SHP77 (cell line): ENCODE measurements at regions not wholly inside any gene's neighbourhood (a gene's known extent, or its start where the extent isn't known, plus 50 kb on each side); places are given as distances from the start of the nearest gene placed in this dataset.

Experiments
- DNase-seq, 2 experiments: peaks; one replicate each; lab custom pipeline; 2025; lab: John Stamatoyannopoulos, UW

DNA sequence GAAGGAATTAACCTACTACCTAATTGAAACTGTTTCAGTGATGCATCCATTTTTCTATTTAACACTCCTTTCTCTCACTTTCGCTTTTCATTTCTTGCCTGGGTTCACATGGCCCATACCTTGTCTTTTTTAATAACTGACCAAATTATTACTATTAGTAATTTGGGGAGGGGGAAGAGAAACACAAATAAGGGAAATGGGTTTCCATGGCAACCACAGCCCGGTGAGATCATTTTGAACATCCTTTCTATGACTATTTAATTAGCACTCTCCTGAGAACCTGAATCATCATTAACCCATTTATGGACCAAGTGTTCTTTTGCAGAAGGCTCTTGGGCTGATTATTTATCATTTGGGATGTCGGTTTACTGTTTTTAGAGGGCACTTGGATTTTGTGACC, 628.2 kb upstream of the SALL1 start:
- DNase-seq, result no peak

DNA sequence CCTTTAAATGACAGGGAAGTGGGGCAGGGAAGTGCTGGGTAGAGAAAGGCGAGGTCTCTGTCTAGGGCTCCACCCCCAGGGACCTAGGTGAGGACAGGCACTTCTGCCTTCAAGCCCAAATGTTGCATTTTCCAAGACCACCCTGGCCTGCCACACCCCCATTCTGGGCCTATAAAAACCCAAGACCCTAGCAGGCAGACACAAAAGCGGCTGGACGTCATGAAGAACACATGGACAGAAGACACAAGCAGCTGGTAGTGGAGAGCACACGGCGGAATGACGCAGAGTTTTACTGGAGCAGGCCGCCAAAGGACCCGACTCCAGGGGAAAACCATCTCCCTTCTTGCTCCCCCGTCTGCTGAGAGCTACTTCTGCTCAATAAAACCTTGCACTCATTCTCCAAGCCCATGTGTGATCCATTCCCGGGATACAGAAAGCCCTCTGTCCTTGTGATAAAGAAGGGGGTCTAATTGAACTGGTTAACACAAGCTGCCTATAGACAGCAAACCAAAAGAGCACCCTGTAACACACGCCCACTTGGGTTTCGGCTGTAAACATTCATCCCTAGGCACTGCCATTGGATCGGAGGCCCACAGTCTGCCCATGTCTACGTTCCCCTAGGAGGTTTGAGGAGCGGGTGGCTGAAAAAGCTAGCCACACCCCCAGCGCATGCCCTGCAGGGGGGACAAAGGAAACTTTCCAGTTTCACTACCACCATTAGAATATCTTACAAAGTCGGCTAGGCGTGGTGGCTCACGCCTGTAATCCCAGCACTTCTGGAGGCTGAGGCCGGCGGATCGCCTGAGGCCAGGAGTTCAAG, 622.2 kb upstream of the SALL1 start:
- DNase-seq, result no peak

DNA sequence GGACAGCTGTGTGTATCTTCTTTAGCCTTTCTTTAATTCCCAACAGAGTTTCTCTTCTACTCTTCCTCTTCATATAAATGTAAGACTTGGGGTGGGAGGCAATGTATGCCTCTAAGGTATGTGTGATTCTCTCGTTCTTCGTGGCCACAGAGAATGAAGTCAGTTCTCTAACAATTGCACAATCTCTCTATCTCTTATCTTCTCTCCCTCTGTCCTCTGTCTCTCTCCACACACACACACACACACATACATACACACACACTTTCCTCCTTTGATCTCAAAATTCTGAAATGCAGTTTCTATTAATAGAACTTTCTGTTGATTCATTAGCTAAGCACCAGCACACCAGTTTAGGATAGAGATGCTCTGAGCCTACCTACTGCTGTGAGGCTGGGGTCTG, 615.7 kb upstream of the SALL1 start:
- no peak for DNase-seq

DNA sequence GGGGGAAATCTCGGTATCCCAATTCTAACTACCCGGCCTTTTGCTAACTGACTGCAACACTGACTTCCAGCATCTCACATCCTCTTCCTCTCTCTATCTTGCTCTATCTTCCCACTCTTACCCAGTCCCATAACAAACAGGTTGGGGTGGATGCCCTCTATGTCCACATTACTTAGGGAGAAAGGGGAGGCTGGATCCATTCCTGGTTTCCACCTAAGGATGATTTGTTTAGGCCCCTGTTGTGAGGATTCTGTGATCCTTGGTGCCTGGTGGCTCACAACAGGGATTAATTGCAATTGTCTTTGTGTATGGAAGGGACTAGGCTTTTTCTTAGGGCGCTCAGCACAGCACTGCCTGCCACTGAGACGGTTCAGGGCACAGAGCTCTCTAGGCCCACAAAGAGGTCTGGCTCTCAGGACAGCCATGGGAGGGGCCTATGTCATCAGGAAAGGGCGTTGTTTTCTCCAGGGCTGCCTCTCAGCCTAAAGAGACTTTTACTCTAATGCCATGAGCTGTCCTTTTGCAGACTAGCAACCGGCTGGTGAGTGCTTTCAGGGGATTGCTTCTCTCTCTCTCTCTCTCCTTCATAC, 612.1 kb upstream of the SALL1 start:
- no peak for DNase-seq

DNA sequence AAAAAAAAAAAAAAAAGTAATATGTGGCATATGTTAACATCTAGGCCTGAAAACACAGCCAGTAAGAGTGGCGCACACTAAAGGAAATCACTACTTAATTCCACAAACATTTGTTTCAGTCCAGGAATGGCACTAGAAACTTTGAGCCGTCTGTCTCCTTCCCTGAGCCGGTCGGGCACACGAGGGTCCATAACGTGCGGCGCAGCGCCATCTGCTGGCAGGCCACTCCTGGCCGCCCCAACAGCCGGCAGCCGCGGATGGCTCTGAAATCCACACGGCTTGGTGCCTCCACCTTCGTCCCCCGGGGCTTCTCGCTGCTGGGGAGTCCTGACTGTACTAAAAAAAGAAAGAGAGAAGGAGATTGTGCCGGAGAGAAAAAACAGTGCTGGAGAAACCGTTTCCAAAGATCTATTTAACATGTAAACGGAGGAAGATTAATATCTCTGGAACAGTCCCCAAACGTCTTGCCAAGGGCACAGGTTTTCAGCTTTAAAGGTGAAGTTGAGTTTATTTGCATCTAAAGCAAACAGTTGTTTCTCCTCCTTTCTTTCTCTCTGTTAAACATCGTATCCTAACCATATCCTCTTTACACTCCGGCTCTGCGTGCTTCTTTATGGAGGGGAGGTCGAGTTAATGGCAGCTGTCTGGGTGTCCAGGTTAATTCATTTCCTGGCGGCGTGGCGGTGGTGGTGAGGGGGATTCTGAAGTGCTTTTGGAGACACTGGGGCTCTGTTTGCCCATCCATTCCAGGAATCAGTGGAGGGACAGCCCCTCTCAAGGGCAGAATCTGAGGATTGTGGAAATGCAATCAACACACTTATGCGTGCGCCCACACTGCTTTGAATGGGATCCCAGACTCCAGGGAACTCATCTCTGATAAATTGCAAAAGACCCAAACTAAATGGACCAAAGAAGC, 611.3 kb upstream of the SALL1 start:
- DNase-seq, result peak; percentile 56 to 70

DNA sequence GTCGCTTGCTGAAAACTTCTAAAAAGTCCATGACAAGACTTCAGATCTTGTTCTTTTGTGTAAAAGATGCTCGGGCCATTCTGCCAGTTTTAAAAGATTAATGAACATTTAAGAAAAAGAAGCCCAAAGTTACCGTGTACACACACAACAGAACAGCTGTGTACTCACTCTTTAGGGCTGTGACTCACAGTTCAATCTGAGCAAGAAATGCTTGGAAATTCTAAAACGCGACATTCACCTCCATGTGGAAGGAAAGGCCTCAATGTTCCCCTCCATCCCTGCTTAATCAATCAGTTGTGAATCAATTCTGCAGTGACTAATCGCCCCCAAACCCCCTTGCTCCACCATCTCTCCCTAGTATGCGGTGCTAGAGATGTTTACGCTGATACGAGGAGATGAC, 609.9 kb upstream of the SALL1 start:
- DNase-seq, result no peak

DNA sequence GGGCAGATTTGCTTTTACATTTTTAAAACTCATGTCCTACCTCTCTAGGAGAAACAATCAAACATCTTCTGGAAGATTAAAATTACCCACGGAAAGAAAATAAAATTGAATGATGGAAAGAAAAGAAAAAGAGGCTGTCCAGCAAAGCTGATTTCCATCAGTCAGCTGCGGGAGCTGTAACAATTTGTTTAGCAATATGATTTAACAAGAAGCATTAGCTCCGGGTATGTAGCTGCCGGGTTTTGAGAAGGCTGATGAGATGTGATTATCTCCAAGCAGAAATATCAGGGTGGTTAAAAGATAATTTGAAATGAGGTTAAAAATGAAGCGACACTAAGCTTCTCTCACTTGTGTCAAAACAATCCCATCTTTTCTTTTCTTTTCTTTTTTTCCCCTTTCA, 608.9 kb upstream of the SALL1 start:
- no peak for DNase-seq

DNA sequence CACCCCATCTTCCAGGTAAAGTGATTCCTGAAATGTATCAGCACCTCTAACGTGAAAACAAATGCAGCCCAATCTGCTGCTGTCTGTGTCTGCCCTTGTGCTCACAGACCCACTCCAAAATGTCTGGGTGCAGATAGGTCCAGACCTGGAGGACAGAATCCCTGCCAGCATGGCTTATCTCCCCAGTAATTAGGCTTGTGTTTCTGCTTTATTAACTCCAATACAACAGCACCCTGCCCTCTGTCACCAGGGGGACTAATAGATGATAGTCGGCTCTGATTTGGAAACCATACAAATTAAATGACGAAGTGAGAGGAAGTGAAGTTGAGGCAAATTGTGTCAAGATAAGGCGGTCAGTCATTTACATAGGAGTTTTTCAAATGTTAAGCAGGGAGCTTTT, 608.3 kb upstream of the SALL1 start:
- no peak for DNase-seq

DNA sequence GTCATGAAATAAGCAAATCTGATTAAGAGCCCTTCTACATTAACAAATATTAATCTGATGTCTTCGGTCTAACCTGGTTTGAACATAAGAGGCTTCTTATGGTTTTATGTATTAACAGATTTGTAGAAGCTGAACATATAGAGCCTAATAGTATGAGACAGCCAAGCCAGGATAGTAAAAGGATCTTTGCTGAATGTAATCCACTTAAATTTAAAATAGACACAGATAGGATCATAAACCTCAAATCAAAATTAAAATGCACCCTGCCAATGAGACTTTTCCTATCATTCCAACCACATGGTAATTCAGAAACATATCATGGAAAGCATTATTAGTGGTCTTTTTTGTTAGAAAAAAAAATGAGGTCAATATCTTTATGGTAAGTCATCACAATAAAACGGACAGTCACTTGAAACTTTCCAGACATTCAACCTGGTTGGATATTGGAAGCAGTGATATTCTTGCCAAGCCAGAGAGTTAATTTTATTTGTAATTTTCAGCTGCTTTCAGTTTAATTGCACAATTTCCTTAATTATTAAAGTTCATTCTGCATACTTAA, 606.9 kb upstream of the SALL1 start:
- DNase-seq, result no peak

DNA sequence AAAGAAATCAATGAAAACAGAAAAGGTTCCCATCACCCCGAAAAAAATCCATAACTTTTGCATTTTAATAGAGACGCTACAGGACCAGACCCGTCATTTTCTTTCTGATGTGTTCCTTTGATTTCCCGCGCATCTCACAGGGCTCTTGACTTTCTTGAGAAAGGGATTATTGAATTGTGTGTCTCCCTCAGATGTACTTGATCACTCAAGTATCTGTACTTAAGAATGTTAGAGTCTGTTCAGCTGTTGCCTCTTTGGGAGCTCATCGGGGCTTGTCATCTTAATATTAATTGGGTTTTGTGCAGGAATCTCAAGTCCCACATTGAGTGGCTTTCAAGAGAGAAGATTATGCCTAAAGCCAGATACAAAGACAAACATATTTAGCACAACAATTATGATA, 606.4 kb upstream of the SALL1 start:
- no peak for DNase-seq

DNA sequence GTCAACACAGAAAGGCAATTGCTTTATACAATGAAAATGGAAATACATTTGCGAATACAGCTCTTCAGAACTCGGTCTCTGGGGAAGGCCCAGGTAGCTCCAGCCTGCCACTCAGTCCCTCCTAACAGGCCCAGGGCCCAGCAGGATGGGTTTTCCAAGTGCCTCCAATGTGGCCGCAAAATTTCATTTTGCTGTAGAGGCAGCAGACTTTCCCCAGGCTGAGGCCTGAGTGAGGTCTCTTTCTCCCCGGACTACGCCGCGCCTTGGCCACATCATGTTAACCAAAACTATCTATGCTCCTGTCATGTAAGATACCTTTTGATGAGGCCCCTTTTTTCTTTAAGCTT, 606.0 kb upstream of the SALL1 start:
- no peak for DNase-seq

DNA sequence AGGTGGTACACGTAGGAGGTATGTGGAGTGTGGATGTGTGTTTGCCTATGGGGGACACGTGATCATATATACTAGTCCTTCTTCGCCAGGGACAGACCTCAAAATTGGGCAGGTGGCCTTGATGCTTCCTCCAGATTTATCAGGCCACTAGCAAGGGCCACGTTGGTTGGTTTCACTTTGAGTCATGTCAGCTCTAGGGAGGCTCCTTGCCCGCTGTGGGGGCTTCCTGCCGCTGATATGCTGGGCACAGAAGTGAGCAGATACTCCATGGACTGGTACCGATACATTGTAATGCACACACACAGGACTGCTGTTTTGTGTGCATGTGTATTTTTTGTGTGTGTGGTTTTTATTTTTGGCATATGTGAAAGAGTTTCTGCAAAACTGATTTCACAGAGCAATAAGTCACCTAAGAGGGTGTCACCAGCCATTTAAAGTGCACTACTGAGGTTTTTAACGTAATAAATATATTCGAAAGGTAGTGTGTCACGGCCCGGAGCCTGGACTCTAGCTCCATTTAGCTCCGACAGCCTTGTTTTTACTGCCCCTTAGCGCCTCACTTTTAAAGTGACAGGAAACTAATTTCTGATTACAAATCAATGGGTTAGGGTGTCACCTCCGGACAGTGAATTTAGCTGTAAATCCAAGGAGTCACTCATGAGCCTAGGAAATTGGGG, 605.5 kb upstream of the SALL1 start:
- DNase-seq, result no peak

DNA sequence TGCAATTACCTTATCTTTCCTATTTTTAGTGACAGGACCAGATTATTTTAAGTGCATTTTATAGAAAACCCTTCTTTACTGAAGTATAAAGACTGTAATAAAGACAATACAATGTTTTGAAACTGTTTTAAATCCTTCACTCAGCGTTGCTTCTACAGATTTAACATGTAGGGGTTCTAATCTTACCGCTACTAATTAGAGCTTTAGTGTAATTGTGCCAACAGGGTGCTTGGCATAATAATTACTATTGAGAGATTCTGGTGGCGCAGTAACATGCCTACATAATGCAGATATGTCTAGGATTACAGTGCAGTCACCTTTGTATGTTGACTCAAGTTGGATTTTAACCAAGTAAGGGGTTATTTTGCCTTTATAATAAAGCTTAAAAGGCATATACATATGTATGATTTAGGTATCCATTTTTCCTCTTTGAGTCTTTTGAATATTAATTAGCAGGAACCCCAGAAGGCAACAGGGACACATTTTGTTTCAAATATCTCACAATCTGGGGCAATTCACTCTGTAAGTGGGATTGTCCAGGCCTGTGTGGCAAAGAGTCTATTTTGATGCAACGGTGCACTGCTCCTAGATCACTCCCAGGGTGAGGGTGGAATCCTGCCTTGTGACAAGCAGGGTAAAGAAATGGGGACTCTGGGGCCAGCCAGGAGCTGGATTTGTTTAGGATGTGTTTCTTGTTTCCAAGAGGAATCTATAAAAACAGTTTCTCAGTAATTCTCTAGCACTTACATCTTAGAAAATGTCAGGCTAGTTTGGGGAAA, 604.7 kb upstream of the SALL1 start:
- no peak for DNase-seq

DNA sequence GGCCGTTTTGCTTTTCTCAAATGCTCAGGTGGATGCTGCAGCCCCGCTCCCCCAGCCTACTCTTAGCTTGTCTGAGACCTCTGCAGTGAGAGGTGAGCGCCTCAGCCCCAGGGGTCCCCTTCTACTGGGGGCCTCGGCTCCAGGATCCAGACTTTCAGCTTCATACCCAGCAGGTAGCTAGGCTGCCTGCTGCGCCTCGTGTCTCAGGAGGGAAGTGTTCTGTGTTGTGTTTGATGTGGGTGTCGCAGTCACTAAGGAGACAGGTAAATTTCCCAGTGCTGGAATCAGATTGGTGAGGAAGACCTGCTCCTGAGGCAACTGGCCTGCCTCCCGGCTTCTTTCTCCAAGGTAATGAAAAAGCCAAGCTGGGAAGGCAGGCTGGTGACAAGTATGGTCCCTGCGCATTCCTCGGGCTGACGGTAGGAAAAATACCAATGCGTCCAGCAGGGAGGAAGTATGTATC, 604.0 kb upstream of the SALL1 start:
- DNase-seq, result no peak

DNA sequence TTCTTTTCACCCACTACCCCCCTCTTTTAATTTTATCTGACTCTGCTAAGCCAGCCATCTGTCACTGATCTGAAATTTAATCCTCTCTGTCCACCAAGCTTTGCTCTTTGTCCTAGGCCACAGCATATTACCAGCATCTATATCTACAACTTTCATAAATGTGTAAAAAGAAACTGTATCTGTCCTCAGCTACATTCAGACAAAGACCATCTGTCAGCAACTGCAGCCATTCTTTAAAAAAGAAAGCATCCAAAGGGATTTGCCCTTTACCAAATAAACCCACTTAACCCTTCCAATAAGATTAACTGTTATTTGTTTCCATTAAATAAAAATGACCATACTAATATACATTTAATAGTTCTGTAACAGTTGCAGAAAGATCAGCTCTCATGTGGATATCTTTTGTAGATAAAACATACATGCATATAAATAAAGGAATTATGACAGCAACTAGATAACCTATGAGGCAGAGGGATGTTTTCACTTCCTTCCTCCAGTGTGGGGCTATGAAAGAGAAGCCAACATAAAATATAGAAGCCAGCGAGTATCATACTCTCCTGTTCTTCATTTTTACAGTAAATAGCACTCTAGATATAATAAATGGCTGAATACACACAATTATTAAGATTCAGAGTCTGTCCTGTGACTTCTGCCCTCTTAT, 602.5 kb upstream of the SALL1 start:
- no peak for DNase-seq

DNA sequence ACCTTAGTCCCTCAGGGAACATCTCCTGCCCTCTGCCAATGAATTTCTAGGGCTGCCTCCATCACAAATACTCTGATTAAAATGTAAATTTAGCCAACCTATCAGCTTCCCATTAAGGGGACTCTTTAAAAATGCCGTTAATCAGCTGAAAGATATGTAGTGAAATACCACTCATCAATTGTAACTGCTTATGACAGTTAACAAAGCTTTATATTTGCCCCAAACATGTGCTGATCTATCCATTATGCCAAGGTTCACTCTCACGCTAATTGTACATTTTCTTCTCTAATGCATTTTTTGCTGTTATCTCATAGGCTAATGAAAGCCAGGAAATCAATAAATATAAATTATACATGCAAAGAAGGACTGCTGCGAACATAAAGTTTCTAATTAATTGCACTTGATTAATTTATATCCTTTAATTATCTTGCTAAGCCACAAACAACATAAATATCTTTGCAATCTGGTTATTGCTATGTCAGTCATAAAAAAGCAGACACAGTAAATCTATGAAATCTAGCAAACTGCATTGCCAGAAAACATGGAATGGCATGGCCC, 601.4 kb upstream of the SALL1 start:
- no peak for DNase-seq

DNA sequence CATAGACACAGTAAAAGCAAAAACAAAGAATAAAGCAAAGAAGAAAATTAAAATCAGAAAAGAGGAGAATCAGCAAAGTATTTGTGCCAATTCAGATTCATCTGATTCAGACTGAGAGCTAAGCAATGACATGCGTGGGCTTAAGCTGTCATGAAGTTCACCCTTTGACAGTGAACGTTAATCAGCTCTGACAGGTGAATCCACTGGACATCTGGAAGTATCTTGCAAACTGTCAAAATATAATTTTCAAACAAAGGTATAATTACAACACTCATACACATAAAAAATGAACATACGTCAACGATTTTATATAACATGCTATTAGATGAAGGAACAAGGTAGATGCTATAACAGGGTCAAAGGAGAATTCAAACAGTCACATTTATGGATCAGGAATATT, 596.3 kb upstream of the SALL1 start:
- DNase-seq, result no peak

DNA sequence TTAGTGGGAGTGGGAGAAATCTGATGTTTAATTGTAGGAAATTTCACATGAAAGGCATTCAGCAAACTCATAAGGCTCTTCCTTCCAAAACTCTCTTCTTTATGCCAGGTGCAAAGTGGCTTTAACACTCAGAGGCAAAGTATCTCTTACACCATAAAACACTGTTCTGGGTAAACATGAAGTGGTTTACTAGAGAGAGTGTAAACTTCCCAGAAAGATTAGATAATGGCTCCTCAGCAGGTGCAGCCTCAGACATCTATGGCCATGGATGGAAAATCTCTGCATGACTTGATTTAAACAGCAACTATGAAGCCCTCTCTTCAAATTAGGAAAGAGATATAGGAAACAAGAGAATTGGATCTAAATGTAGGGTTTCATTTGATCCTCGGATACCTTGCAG, 583.1 kb upstream of the SALL1 start:
- DNase-seq, result no peak

DNA sequence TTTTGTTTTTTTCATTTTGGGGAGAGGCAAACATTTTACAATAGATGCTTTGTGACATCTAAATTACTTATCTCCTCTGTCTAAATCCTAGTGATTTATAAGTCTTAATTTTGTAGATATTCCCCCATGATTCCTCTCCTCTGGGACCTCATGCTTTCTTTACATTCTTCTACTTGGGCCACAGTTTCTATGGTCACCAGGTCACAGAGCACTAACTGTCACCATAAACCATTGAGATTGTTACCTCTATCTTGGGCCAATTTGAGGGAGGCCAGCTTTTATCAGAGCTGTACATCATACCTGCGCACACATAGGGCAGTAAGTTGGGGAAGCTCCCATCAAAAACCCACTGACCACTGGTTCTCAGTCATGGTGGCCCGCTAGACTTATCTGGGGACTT, 582.1 kb upstream of the SALL1 start:
- no peak for DNase-seq

DNA sequence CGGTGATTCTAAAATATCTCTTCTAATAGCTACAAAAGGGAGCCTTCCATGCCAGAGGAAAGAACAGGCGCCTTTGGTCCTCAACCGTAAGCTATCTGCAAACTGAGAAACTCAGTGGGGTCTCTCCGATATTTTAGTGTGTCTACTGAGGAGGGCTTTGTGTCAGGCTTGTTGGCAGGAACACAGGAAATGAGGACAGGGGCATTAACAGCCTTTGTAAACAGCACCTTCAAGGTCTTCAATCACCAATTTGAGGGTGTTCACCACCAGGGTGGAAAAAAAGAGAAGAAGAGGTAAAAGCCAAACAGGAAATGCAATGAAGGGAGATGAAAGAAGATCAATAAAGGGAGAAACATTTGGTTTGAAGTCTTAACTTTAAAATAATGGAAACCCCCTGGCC, 580.1 kb upstream of the SALL1 start:
- DNase-seq, result no peak
